GM12874 (cell line): ENCODE measurements at regions not wholly inside any gene's neighbourhood (a gene's known extent, or its start where the extent isn't known, plus 50 kb on each side); places are given as distances from the start of the nearest gene placed in this dataset.

Experiments used
- CTCF ChIP-seq: IDR thresholded peaks from 2 replicates; pipeline ENCODE4 v1.5.1; 2011; ENCODE audit warnings: low read depth, mild to moderate bottlenecking, control low read depth, low read length, moderate library complexity; ENCODE audit not compliant: insufficient read depth

GRCh38 chr12:115726691-115727090 lies 550.8 kb downstream of the MED13L start:
- TF ChIP-seq CTCF = no peak

- TF ChIP-seq CTCF = no peak
Observed at GRCh38 chr12:115722181-115722580, 555.3 kb downstream of the MED13L start.

- TF ChIP-seq CTCF = no peak
Observed at GRCh38 chr12:115716551-115716950, 560.9 kb downstream of the MED13L start.

GRCh38 chr12:115712676-115713075 lies 564.8 kb downstream of the MED13L start:
- no peak for TF ChIP-seq CTCF

- TF ChIP-seq CTCF = no peak
Observed at GRCh38 chr12:115710104-115710564, 567.4 kb downstream of the MED13L start.

- TF ChIP-seq CTCF = no peak
Observed at GRCh38 chr12:115709540-115710011, 567.9 kb downstream of the MED13L start.

- TF ChIP-seq CTCF = no peak
Observed at GRCh38 chr12:115708801-115709200, 568.7 kb downstream of the MED13L start.

- TF ChIP-seq CTCF = no peak
Observed at GRCh38 chr12:115700896-115701465, 576.5 kb downstream of the MED13L start.
